Uterus (tissue), 3 donors: ENCODE measurements at regions not wholly inside any gene's neighbourhood (a gene's known extent, or its start where the extent isn't known, plus 50 kb on each side); places are given as distances from the start of the nearest gene placed in this dataset.

Source experiments
- DNase-seq, 2 donors: peaks; one replicate each; pipeline ENCODE4 v3.0.0-alpha.2; 2019 to 2020
- H3K27ac ChIP-seq, 2 donors: fragments of 200-600 bp; sonication (generic); 1 replicate in 1 of 2; 2 replicates in 1 of 2; pipeline ENCODE4 v1.5.1; 2016 to 2018
- H3K27me3 ChIP-seq, 2 donors: fragments of 200-600 bp; sonication (generic); one replicate each; pipeline ENCODE4 v1.5.1; 2018 to 2019; ENCODE audit warnings: control low read depth in 1 of 2
- H3K36me3 ChIP-seq, 2 donors: fragments of 200-600 bp; sonication (generic); one replicate each; pipeline ENCODE4 v1.5.1; 2019; ENCODE audit warnings: control low read depth in 1 of 2
- H3K4me1 ChIP-seq, 2 donors: fragments of 200-600 bp; sonication (generic); one replicate each; pipeline ENCODE4 v1.5.1; 2018 to 2019; ENCODE audit warnings: control low read depth in 1 of 2
- H3K4me3 ChIP-seq, 2 donors: fragments of 200-600 bp; sonication (generic); 1 replicate in 1 of 2; 2 replicates in 1 of 2; pipeline ENCODE4 v1.5.1; 2018 to 2019; ENCODE audit warnings: mild to moderate bottlenecking in 1 of 2
- H3K9me3 ChIP-seq, 2 donors: fragments of 200-600 bp; sonication (generic); one replicate each; pipeline ENCODE4 v1.5.1; 2019; ENCODE audit warnings: control low read depth in 1 of 2
- CTCF ChIP-seq, 4 experiments: fragments of 200-600 bp in 2 of 4; fragments of 450-650 bp in 2 of 4; sonication (generic) in 2 of 4; IDR thresholded peaks; one replicate each; pipeline ENCODE4 v1.5.1; 2016 to 2019; ENCODE audit warnings: antibody characterized with exemption in 4 of 4, mild to moderate bottlenecking in 2 of 4, moderate library complexity in 1 of 4
- POLR2A ChIP-seq, 2 donors: fragments of 450-650 bp; IDR thresholded peaks; one replicate each; pipeline ENCODE4 v1.6.1; 2016; ENCODE audit warnings: antibody characterized with exemption in 2 of 2, mild to moderate bottlenecking in 1 of 2, moderate library complexity in 1 of 2
- intact Hi-C: fragments of 100-400 bp; cut with DNase I; formaldehyde crosslinking; loops from one replicate; pipeline ENCODE4 v1.15.1; 2023; ENCODE audit warnings: low total_unique reads
- donor health status: DM: yes; HTN: yes; CAD: no.

GRCh38 chr1:88104886-88105285 lies 579.2 kb upstream of the PKN2 start:
- Histone ChIP-seq H3K4me3 (no peak overlapping the region), H3K27me3 (no peaks in the 10 kb centered on the region), H3K36me3 (no peaks in the 10 kb centered on the region), H3K27ac (no peak overlapping the region), H3K4me1 (no peaks in the 10 kb centered on the region), H3K9me3 (no peaks in the 10 kb centered on the region)
- intact Hi-C loops = no loop called here
- TF ChIP-seq CTCF (IDR thresholded peaks at IDR 0.05) = no peak
- no peak for TF ChIP-seq POLR2A (IDR thresholded peaks at IDR 0.05)
- DNase-seq = no peak

- no peaks in the 10 kb centered on the region for H3K9me3 ChIP-seq
- H3K4me1 ChIP-seq = no peaks in the 10 kb centered on the region
- DNase-seq = no peak
- no peaks in the 10 kb centered on the region for H3K27me3 ChIP-seq
- intact Hi-C loops = no loop called here
- no peak overlapping the region for H3K4me3 ChIP-seq
- no peaks in the 10 kb centered on the region for H3K36me3 ChIP-seq
- H3K27ac ChIP-seq = no peak overlapping the region
- no peak for TF ChIP-seq CTCF (IDR thresholded peaks at IDR 0.05)
- TF ChIP-seq POLR2A (IDR thresholded peaks at IDR 0.05) = no peak
Measured at GRCh38 chr1:88111816-88112215, 572.3 kb upstream of the PKN2 start.

GRCh38 chr1:88117597-88117996 lies 566.5 kb upstream of the PKN2 start:
- no peaks in the 10 kb centered on the region for H3K9me3 ChIP-seq
- no peak for TF ChIP-seq POLR2A (IDR thresholded peaks at IDR 0.05)
- no peak for TF ChIP-seq CTCF (IDR thresholded peaks at IDR 0.05)
- intact Hi-C loops = no loop called here
- no peak overlapping the region for H3K4me3 ChIP-seq
- no peaks in the 10 kb centered on the region for H3K27me3 ChIP-seq
- H3K27ac ChIP-seq = no peak overlapping the region
- DNase-seq = no peak
- H3K4me1 ChIP-seq = no peaks in the 10 kb centered on the region
- no peaks in the 10 kb centered on the region for H3K36me3 ChIP-seq

- H3K4me3 ChIP-seq = no peak overlapping the region
- no peaks in the 10 kb centered on the region for H3K4me1 ChIP-seq
- H3K27ac ChIP-seq = no peak overlapping the region
- no peaks in the 10 kb centered on the region for H3K9me3 ChIP-seq
- no peaks in the 10 kb centered on the region for H3K36me3 ChIP-seq
- H3K27me3 ChIP-seq = no peaks in the 10 kb centered on the region
- intact Hi-C loops = no loop called here
- no peak for DNase-seq
- TF ChIP-seq CTCF (IDR thresholded peaks at IDR 0.05) (no peak), POLR2A (IDR thresholded peaks at IDR 0.05) (no peak)
Measured at GRCh38 chr1:88118176-88118845, 565.8 kb upstream of the PKN2 start.

GRCh38 chr1:88124614-88125013 lies 559.5 kb upstream of the PKN2 start:
- TF ChIP-seq POLR2A (IDR thresholded peaks at IDR 0.05) (no peak), CTCF (IDR thresholded peaks at IDR 0.05) (no peak)

More at GRCh38 chr1:88124614-88125013, 559.5 kb upstream of the PKN2 start:
- Histone ChIP-seq H3K27me3 (no peaks in the 10 kb centered on the region), H3K36me3 (no peaks in the 10 kb centered on the region), H3K4me1 (no peaks in the 10 kb centered on the region), H3K27ac (no peak overlapping the region), H3K4me3 (no peak overlapping the region), H3K9me3 (no peaks in the 10 kb centered on the region)
- intact Hi-C loops = no loop called here
- DNase-seq = no peak
